CD4-positive, alpha-beta T cell (primary cell): ENCODE measurements at regions not wholly inside any gene's neighbourhood (a gene's known extent, or its start where the extent isn't known, plus 50 kb on each side); places are given as distances from the start of the nearest gene placed in this dataset.

Source experiments
- ATAC-seq: fragments of 200-7000 bp; cut with Tn5 transposase; one replicate; pipeline ENCODE4 v1.10.0; 2022; ENCODE audit warnings: mild to moderate bottlenecking; ENCODE audit not compliant: poor library complexity
- CTCF ChIA-PET: fragments of 350-600 bp; sonication (Branson Sonifier 250); formaldehyde crosslinking; loops from one replicate; lab custom pipeline; 2021; ENCODE audit warnings: antibody characterized with exemption, inconsistent platforms; lab: Charles Lee
- POLR2A ChIA-PET: fragments of 350-600 bp; sonication (Branson Sonifier 250); formaldehyde crosslinking; loops from one replicate; lab custom pipeline; 2021; ENCODE audit warnings: antibody characterized with exemption, inconsistent platforms; lab: Charles Lee
- DNase-seq, 14 experiments: peaks; one replicate each; pipeline ENCODE4 v3.0.0-alpha.2; 2013 to 2020; ENCODE audit warnings: mixed read lengths in 2 of 14
- H3K27ac ChIP-seq, 2 donors: one replicate each; pipeline versions ENCODE4 v1.5.1 to v1.7.0; 2013; ENCODE audit warnings: low read length in 2 of 2, low read depth in 1 of 2, mild to moderate bottlenecking in 1 of 2
- H3K27me3 ChIP-seq, 2 experiments: 1 replicate in 1 of 2; 2 replicates in 1 of 2; pipeline versions ENCODE4 v1.6.1 to v1.7.0; 2013; ENCODE audit warnings: low read length in 2 of 2, control low read depth in 1 of 2, mild to moderate bottlenecking in 1 of 2, moderate library complexity in 1 of 2; ENCODE audit not compliant: insufficient read depth in 2 of 2, control insufficient read depth in 1 of 2
- H3K36me3 ChIP-seq: one replicate; pipeline ENCODE4 v1.6.1; 2013; ENCODE audit warnings: low read length, control low read depth; ENCODE audit not compliant: insufficient read depth
- H3K4me1 ChIP-seq: one replicate; pipeline ENCODE4 v1.6.1; 2013; ENCODE audit warnings: low read length, control low read depth; ENCODE audit not compliant: insufficient read depth
- H3K4me3 ChIP-seq: one replicate; pipeline ENCODE4 v1.5.1; 2013; ENCODE audit warnings: mild to moderate bottlenecking, low read length, moderate library complexity
- H3K9me3 ChIP-seq, 2 experiments: 1 replicate in 1 of 2; 2 replicates in 1 of 2; pipeline versions ENCODE4 v1.6.1 to v1.7.0; 2013; ENCODE audit warnings: low read length in 2 of 2, mild to moderate bottlenecking in 2 of 2, control low read depth in 1 of 2, moderate library complexity in 1 of 2; ENCODE audit not compliant: control insufficient read depth in 1 of 2, insufficient read depth in 1 of 2
- H3K27ac Mint-ChIP-seq: one replicate; pipeline ENCODE4 v1.8.0; 2020; ENCODE audit warnings: mixed read lengths
- H3K27me3 Mint-ChIP-seq: one replicate; pipeline ENCODE4 v1.8.0; 2021; ENCODE audit warnings: mixed read lengths
- H3K36me3 Mint-ChIP-seq: one replicate; pipeline ENCODE4 v1.8.0; 2021; ENCODE audit warnings: low read depth, mixed read lengths
- H3K4me1 Mint-ChIP-seq: one replicate; pipeline ENCODE4 v1.8.0; 2021; ENCODE audit warnings: low read depth, mixed read lengths
- H3K4me3 Mint-ChIP-seq: one replicate; pipeline ENCODE4 v1.8.0; 2020; ENCODE audit warnings: mild to moderate bottlenecking, mixed read lengths
- H3K9me3 Mint-ChIP-seq: one replicate; pipeline ENCODE4 v1.8.0; 2020; ENCODE audit warnings: mixed read lengths
- CTCF ChIP-seq: fragments of 200-600 bp; IDR thresholded peaks from one replicate; pipeline ENCODE4 v1.8.0; 2022; ENCODE audit warnings: antibody characterized with exemption, mild to moderate bottlenecking
- intact Hi-C, 2 experiments: fragments of 100-400 bp; cut with DNase I in 1 of 2; cut with micrococcal nuclease in 1 of 2; formaldehyde crosslinking; loops; one replicate each; pipeline versions ENCODE4 v1.15.1 to v1.9.0; 2023 to 2025; cut with DNase I, micrococcal nuclease

GRCh38 chr5:53180538-53180937 lies 71.0 kb upstream of the MOCS2 start:
- Histone ChIP-seq H3K27me3 (no peaks in the 10 kb centered on the region), H3K36me3 (no peaks in the 10 kb centered on the region), H3K9me3 (no peaks in the 10 kb centered on the region), H3K4me3 (no peak overlapping the region), H3K27ac (no peak overlapping the region), H3K4me1 (no peaks in the 10 kb centered on the region)
- intact Hi-C loops, result no loop called here
- peak in 1 of 14 experiments; percentile 16 for DNase-seq
- Mint-ChIP-seq H3K4me1 (peaks cover 12% of the 10 kb centered on the region), H3K27ac (no peak overlapping the region), H3K36me3 (no peaks in the 10 kb centered on the region), H3K27me3 (peaks cover under 1% of the 10 kb centered on the region), H3K9me3 (peaks cover 3% of the 10 kb centered on the region), H3K4me3 (no peak overlapping the region)
- ChIA-PET CTCF (no interaction called here), POLR2A (no interaction called here)
- no peak for ATAC-seq
- no peak for TF ChIP-seq CTCF

- DNase-seq, result no peak
- ATAC-seq, result no peak
- intact Hi-C loops, result no loop called here
- Mint-ChIP-seq H3K36me3 (no peaks in the 10 kb centered on the region), H3K4me1 (peaks cover 12% of the 10 kb centered on the region), H3K27me3 (no peaks in the 10 kb centered on the region), H3K9me3 (peaks cover 3% of the 10 kb centered on the region), H3K4me3 (no peak overlapping the region), H3K27ac (no peak overlapping the region)
- no peaks in the 10 kb centered on the region for H3K4me1 ChIP-seq
- no peaks in the 10 kb centered on the region for H3K36me3 ChIP-seq
- no peak overlapping the region for H3K27ac ChIP-seq
- no peaks in the 10 kb centered on the region for H3K9me3 ChIP-seq
- no peak for TF ChIP-seq CTCF
- POLR2A ChIA-PET, result no interaction called here
- CTCF ChIA-PET, result no interaction called here
- H3K27me3 ChIP-seq, result no peaks in the 10 kb centered on the region
- no peak overlapping the region for H3K4me3 ChIP-seq
Observed at GRCh38 chr5:53180991-53181390, 71.4 kb upstream of the MOCS2 start.

GRCh38 chr5:53183880-53184279 lies 74.3 kb upstream of the MOCS2 start:
- Mint-ChIP-seq H3K9me3 (peaks cover 5% of the 10 kb centered on the region), H3K27ac (no peak overlapping the region), H3K27me3 (no peaks in the 10 kb centered on the region), H3K36me3 (no peaks in the 10 kb centered on the region), H3K4me3 (no peak overlapping the region), H3K4me1 (peaks cover 12% of the 10 kb centered on the region)
- Histone ChIP-seq H3K27ac (no peak overlapping the region), H3K27me3 (no peaks in the 10 kb centered on the region), H3K4me1 (no peaks in the 10 kb centered on the region), H3K9me3 (no peaks in the 10 kb centered on the region), H3K36me3 (no peaks in the 10 kb centered on the region), H3K4me3 (no peak overlapping the region)
- ATAC-seq (no peak), DNase-seq (no peak)
- TF ChIP-seq CTCF, result no peak
- CTCF ChIA-PET, result no interaction called here
- intact Hi-C loops, result no loop called here
- POLR2A ChIA-PET, result no interaction called here
